Chondrocyte (in vitro differentiated cells): ENCODE measurements at regions not wholly inside any gene's neighbourhood (a gene's known extent, or its start where the extent isn't known, plus 50 kb on each side); places are given as distances from the start of the nearest gene placed in this dataset.

Experiments used
- DNase-seq: peaks from one replicate; pipeline ENCODE4 v3.0.0; 2021; ENCODE audit warnings: mixed read lengths, low spot score
- H3K27ac Mint-ChIP-seq: one replicate; pipeline ENCODE4 v1.8.0; 2021; ENCODE audit warnings: mild to moderate bottlenecking, moderate library complexity, mixed read lengths; ENCODE audit not compliant: unreplicated experiment
- H3K27me3 Mint-ChIP-seq: 2 replicates; pipeline ENCODE4 v1.8.0; 2021; ENCODE audit warnings: low read depth, mixed read lengths
- H3K36me3 Mint-ChIP-seq: 2 replicates; pipeline ENCODE4 v1.8.0; 2021; ENCODE audit warnings: low read depth, mixed read lengths
- H3K4me1 Mint-ChIP-seq: 2 replicates; pipeline ENCODE4 v1.8.0; 2021; ENCODE audit warnings: low read depth, mild to moderate bottlenecking, mixed read lengths
- H3K4me3 Mint-ChIP-seq: one replicate; pipeline ENCODE4 v1.8.0; 2021; ENCODE audit warnings: mild to moderate bottlenecking, moderate library complexity, mixed read lengths; ENCODE audit not compliant: unreplicated experiment
- H3K9me3 Mint-ChIP-seq: 2 replicates; pipeline ENCODE4 v1.8.0; 2021; ENCODE audit warnings: low read depth, mixed read lengths
- CTCF ChIP-seq: fragments of 200-600 bp; sonication (generic); IDR thresholded peaks from 2 replicates; pipeline ENCODE4 v1.5.0; 2021; ENCODE audit warnings: antibody characterized with exemption, mild to moderate bottlenecking, moderate library complexity

DNA sequence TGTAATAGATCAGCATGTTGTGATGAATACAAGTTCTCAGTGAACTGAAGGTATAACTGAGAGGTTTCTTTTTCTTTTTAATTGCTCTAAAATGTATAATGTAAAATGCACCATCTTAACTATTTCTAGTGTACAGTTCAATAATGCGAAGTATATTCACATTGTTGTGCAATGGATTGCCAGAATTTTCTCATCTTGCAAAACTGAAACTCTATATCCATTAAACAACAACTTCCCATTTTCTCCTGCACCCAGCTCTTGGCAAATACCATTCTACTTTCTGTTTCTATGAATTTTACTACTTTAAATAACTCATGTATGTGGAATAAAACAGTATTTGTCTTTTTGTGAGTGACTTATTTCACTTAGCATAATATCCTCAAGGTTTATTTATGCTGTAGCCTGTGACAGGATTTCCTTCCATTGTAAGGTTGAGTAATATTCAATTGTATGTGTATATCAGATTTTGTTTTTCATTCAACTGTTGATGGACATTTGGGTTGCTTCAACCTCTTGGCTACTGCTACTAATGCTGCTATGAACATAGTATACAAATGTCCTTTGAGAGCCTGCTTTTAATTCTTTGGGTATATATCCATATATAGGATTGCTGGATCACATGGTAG, 53.5 kb upstream of the NPFFR2 start:
- Mint-ChIP-seq H3K4me3 (no peak overlapping the region), H3K36me3 (no peaks in the 10 kb centered on the region), H3K27ac (no peak overlapping the region), H3K9me3 (no peaks in the 10 kb centered on the region), H3K27me3 (peaks cover 8% of the 10 kb centered on the region), H3K4me1 (no peaks in the 10 kb centered on the region)
- TF ChIP-seq CTCF: no peak
- DNase-seq: no peak

- Mint-ChIP-seq H3K27me3 (peaks cover 4% of the 10 kb centered on the region), H3K36me3 (no peaks in the 10 kb centered on the region), H3K4me1 (no peaks in the 10 kb centered on the region), H3K4me3 (no peak overlapping the region), H3K27ac (no peak overlapping the region), H3K9me3 (no peaks in the 10 kb centered on the region)
- TF ChIP-seq CTCF: no peak
- no peak for DNase-seq
Observed at GRCh38 chr4:71980976-71981375, 50.8 kb upstream of the NPFFR2 start.
